ENCODE measurements at regions not wholly inside any gene's neighbourhood (a gene's known extent, or its start where the extent isn't known, plus 50 kb on each side); places are given as distances from the start of the nearest gene placed in this dataset.

- TF ChIP-seq, protein P1, sequence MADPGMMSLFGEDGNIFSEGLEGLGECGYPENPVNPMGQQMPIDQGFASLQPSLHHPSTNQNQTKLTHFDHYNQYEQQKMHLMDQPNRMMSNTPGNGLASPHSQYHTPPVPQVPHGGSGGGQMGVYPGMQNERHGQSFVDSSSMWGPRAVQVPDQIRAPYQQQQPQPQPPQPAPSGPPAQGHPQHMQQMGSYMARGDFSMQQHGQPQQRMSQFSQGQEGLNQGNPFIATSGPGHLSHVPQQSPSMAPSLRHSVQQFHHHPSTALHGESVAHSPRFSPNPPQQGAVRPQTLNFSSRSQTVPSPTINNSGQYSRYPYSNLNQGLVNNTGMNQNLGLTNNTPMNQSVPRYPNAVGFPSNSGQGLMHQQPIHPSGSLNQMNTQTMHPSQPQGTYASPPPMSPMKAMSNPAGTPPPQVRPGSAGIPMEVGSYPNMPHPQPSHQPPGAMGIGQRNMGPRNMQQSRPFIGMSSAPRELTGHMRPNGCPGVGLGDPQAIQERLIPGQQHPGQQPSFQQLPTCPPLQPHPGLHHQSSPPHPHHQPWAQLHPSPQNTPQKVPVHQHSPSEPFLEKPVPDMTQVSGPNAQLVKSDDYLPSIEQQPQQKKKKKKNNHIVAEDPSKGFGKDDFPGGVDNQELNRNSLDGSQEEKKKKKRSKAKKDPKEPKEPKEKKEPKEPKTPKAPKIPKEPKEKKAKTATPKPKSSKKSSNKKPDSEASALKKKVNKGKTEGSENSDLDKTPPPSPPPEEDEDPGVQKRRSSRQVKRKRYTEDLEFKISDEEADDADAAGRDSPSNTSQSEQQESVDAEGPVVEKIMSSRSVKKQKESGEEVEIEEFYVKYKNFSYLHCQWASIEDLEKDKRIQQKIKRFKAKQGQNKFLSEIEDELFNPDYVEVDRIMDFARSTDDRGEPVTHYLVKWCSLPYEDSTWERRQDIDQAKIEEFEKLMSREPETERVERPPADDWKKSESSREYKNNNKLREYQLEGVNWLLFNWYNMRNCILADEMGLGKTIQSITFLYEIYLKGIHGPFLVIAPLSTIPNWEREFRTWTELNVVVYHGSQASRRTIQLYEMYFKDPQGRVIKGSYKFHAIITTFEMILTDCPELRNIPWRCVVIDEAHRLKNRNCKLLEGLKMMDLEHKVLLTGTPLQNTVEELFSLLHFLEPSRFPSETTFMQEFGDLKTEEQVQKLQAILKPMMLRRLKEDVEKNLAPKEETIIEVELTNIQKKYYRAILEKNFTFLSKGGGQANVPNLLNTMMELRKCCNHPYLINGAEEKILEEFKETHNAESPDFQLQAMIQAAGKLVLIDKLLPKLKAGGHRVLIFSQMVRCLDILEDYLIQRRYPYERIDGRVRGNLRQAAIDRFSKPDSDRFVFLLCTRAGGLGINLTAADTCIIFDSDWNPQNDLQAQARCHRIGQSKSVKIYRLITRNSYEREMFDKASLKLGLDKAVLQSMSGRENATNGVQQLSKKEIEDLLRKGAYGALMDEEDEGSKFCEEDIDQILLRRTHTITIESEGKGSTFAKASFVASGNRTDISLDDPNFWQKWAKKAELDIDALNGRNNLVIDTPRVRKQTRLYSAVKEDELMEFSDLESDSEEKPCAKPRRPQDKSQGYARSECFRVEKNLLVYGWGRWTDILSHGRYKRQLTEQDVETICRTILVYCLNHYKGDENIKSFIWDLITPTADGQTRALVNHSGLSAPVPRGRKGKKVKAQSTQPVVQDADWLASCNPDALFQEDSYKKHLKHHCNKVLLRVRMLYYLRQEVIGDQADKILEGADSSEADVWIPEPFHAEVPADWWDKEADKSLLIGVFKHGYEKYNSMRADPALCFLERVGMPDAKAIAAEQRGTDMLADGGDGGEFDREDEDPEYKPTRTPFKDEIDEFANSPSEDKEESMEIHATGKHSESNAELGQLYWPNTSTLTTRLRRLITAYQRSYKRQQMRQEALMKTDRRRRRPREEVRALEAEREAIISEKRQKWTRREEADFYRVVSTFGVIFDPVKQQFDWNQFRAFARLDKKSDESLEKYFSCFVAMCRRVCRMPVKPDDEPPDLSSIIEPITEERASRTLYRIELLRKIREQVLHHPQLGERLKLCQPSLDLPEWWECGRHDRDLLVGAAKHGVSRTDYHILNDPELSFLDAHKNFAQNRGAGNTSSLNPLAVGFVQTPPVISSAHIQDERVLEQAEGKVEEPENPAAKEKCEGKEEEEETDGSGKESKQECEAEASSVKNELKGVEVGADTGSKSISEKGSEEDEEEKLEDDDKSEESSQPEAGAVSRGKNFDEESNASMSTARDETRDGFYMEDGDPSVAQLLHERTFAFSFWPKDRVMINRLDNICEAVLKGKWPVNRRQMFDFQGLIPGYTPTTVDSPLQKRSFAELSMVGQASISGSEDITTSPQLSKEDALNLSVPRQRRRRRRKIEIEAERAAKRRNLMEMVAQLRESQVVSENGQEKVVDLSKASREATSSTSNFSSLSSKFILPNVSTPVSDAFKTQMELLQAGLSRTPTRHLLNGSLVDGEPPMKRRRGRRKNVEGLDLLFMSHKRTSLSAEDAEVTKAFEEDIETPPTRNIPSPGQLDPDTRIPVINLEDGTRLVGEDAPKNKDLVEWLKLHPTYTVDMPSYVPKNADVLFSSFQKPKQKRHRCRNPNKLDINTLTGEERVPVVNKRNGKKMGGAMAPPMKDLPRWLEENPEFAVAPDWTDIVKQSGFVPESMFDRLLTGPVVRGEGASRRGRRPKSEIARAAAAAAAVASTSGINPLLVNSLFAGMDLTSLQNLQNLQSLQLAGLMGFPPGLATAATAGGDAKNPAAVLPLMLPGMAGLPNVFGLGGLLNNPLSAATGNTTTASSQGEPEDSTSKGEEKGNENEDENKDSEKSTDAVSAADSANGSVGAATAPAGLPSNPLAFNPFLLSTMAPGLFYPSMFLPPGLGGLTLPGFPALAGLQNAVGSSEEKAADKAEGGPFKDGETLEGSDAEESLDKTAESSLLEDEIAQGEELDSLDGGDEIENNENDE (IDR thresholded peaks at IDR 0.05; ENCODE audit: insufficient replicate concordance, low read length), result no peak
- TF ChIP-seq HDAC6 (IDR thresholded peaks at IDR 0.05; ENCODE audit: low read depth, low read length), result no peak
Observed at GRCh38 chr6:134564705-134565104, 246.8 kb upstream of the SGK1 start (continued).
